ENCODE measurements at regions not wholly inside any gene's neighbourhood (a gene's known extent, or its start where the extent isn't known, plus 50 kb on each side); places are given as distances from the start of the nearest gene placed in this dataset.

GRCh38 chr14:89674936-89675335, 257.9 kb upstream of the FOXN3 start:
- no peaks in the 10 kb centered on the region for H3K27me3 ChIP-seq
- no peak overlapping the region for H3K4me3 ChIP-seq
- intact Hi-C loops (cut with DNase I), result no loop called here
- H3K27ac ChIP-seq, result no peak overlapping the region
- TF ChIP-seq POLR2A (IDR thresholded peaks at IDR 0.05) (no peak), CTCF (IDR thresholded peaks at IDR 0.05) (no peak)
- DNase-seq, result no peak
- H3K36me3 ChIP-seq, result no peaks in the 10 kb centered on the region
- WGBS, 4 donors, result 56 to 64% (median 59%) methylated on average over 1 of the region's 1 CpG
- ATAC-seq, result no peak
- no peaks in the 10 kb centered on the region for H3K9me3 ChIP-seq
- H3K4me1 ChIP-seq, result peaks cover 0 to 13% (median 0%) of the 10 kb centered on the region in 12 donors

- Histone ChIP-seq H3K36me3 (no peaks in the 10 kb centered on the region), H3K27ac (no peak overlapping the region), H3K9me3 (no peaks in the 10 kb centered on the region), H3K27me3 (no peaks in the 10 kb centered on the region), H3K4me3 (no peak overlapping the region), H3K4me1 (peaks cover 0 to 15% (median 0%) of the 10 kb centered on the region in 12 donors)
- DNase-seq (no peak), ATAC-seq (no peak)
- intact Hi-C loops (cut with DNase I), result no loop called here
- 98 to 100% (median 98%) methylated on average over 1 of the region's 1 CpG for WGBS, 4 donors
- TF ChIP-seq CTCF (IDR thresholded peaks at IDR 0.05) (no peak), POLR2A (IDR thresholded peaks at IDR 0.05) (no peak)
Measured at GRCh38 chr14:89674240-89674639, 257.2 kb upstream of the FOXN3 start.

GRCh38 chr14:89673512-89674225, 256.6 kb upstream of the FOXN3 start:
- Histone ChIP-seq H3K4me3 (no peak overlapping the region), H3K9me3 (no peaks in the 10 kb centered on the region), H3K27me3 (no peaks in the 10 kb centered on the region), H3K27ac (no peak overlapping the region), H3K4me1 (peaks cover 0 to 20% (median 0%) of the 10 kb centered on the region in 12 donors), H3K36me3 (no peaks in the 10 kb centered on the region)
- 79 to 85% (median 82%) methylated on average over 6 of the region's 6 CpGs for WGBS, 4 donors
- no peak for ATAC-seq
- TF ChIP-seq CTCF (IDR thresholded peaks at IDR 0.05) (no peak), POLR2A (IDR thresholded peaks at IDR 0.05) (no peak)
- intact Hi-C loops (cut with DNase I), result no loop called here
- DNase-seq, result no peak

GRCh38 chr14:89672636-89673511, 255.8 kb upstream of the FOXN3 start:
- H3K27me3 ChIP-seq, result no peaks in the 10 kb centered on the region
- no peaks in the 10 kb centered on the region for H3K9me3 ChIP-seq
- 83 to 85% (median 83%) methylated on average over 17 of the region's 17 CpGs for WGBS, 4 donors
- intact Hi-C loops (cut with DNase I), result no loop called here
- ATAC-seq (no peak), DNase-seq (peak in 3 of 5 donors; percentile 23 to 35 (median 24))
- no peak overlapping the region for H3K27ac ChIP-seq
- H3K4me1 ChIP-seq, result peaks cover 0 to 20% (median 0%) of the 10 kb centered on the region in 12 donors
- TF ChIP-seq POLR2A (IDR thresholded peaks at IDR 0.05) (no peak), CTCF (IDR thresholded peaks at IDR 0.05) (no peak)
- H3K4me3 ChIP-seq, result no peak overlapping the region
- no peaks in the 10 kb centered on the region for H3K36me3 ChIP-seq

Measured in heart left ventricle (tissue), 16 donors.